Astrocyte (in vitro differentiated cells and primary cell): ENCODE measurements at regions not wholly inside any gene's neighbourhood (a gene's known extent, or its start where the extent isn't known, plus 50 kb on each side); places are given as distances from the start of the nearest gene placed in this dataset.

Experiments used
- CTCF ChIP-seq: IDR thresholded peaks from 2 replicates; pipeline ENCODE4 v1.5.1; 2011; ENCODE audit warnings: low read depth, mild to moderate bottlenecking, inconsistent platforms, low read length, moderate library complexity; ENCODE audit not compliant: insufficient read depth
- EZH2 ChIP-seq: IDR thresholded peaks from 2 replicates; pipeline ENCODE4 v1.6.1; 2012; ENCODE audit warnings: mild to moderate bottlenecking, low read length, inconsistent platforms; ENCODE audit not compliant: insufficient read depth

- no peak for TF ChIP-seq CTCF
- TF ChIP-seq EZH2, result no peak
Measured at GRCh38 chr2:140086964-140087363, 1306.8 kb upstream of the NXPH2 start.
